ENCODE measurements at regions not wholly inside any gene's neighbourhood (a gene's known extent, or its start where the extent isn't known, plus 50 kb on each side); places are given as distances from the start of the nearest gene placed in this dataset.

GRCh38 chr5:6222121-6222520, 156.2 kb downstream of the MED10 start:
- H3K4me3 Mint-ChIP-seq (ENCODE audit: unreplicated experiment), result no peak overlapping the region
- peaks cover 11% of the 10 kb centered on the region for H3K9me3 Mint-ChIP-seq (ENCODE audit: low read depth)
- H3K27me3 Mint-ChIP-seq (ENCODE audit: low read depth), result no peaks in the 10 kb centered on the region
- H3K27ac Mint-ChIP-seq (ENCODE audit: unreplicated experiment), result no peak overlapping the region
- no peak for DNase-seq (ENCODE audit: low spot score)
- TF ChIP-seq CTCF (IDR thresholded peaks at IDR 0.05), result no peak
- no peaks in the 10 kb centered on the region for H3K36me3 Mint-ChIP-seq (ENCODE audit: low read depth)
- no peaks in the 10 kb centered on the region for H3K4me1 Mint-ChIP-seq (ENCODE audit: low read depth)

- DNase-seq (ENCODE audit: low spot score), result no peak
- H3K27ac Mint-ChIP-seq (ENCODE audit: unreplicated experiment), result no peak overlapping the region
- no peak overlapping the region for H3K4me3 Mint-ChIP-seq (ENCODE audit: unreplicated experiment)
- H3K27me3 Mint-ChIP-seq (ENCODE audit: low read depth), result no peaks in the 10 kb centered on the region
- peaks cover 16% of the 10 kb centered on the region for H3K9me3 Mint-ChIP-seq (ENCODE audit: low read depth)
- no peak for TF ChIP-seq CTCF (IDR thresholded peaks at IDR 0.05)
- H3K4me1 Mint-ChIP-seq (ENCODE audit: low read depth), result no peaks in the 10 kb centered on the region
- no peaks in the 10 kb centered on the region for H3K36me3 Mint-ChIP-seq (ENCODE audit: low read depth)
Observed at GRCh38 chr5:6221141-6221626, 157.2 kb downstream of the MED10 start.

GRCh38 chr5:6220346-6221088, 157.8 kb downstream of the MED10 start:
- Mint-ChIP-seq H3K36me3 (ENCODE audit: low read depth) (no peaks in the 10 kb centered on the region), H3K4me3 (ENCODE audit: unreplicated experiment) (no peak overlapping the region), H3K9me3 (ENCODE audit: low read depth) (peaks cover 16% of the 10 kb centered on the region), H3K4me1 (ENCODE audit: low read depth) (no peaks in the 10 kb centered on the region), H3K27ac (ENCODE audit: unreplicated experiment) (no peak overlapping the region), H3K27me3 (ENCODE audit: low read depth) (no peaks in the 10 kb centered on the region)
- DNase-seq (ENCODE audit: low spot score), result no peak
- TF ChIP-seq CTCF (IDR thresholded peaks at IDR 0.05), result no peak

- H3K4me1 Mint-ChIP-seq (ENCODE audit: low read depth), result no peaks in the 10 kb centered on the region
- no peaks in the 10 kb centered on the region for H3K36me3 Mint-ChIP-seq (ENCODE audit: low read depth)
- no peak overlapping the region for H3K27ac Mint-ChIP-seq (ENCODE audit: unreplicated experiment)
- no peak for TF ChIP-seq CTCF (IDR thresholded peaks at IDR 0.05)
- H3K4me3 Mint-ChIP-seq (ENCODE audit: unreplicated experiment), result no peak overlapping the region
- DNase-seq (ENCODE audit: low spot score), result no peak
- no peaks in the 10 kb centered on the region for H3K27me3 Mint-ChIP-seq (ENCODE audit: low read depth)
- H3K9me3 Mint-ChIP-seq (ENCODE audit: low read depth), result peaks cover 16% of the 10 kb centered on the region
Observed at GRCh38 chr5:6218517-6218916, 159.8 kb downstream of the MED10 start.

GRCh38 chr5:6218116-6218515, 160.2 kb downstream of the MED10 start:
- TF ChIP-seq CTCF (IDR thresholded peaks at IDR 0.05), result no peak
- Mint-ChIP-seq H3K27ac (ENCODE audit: unreplicated experiment) (no peak overlapping the region), H3K4me3 (ENCODE audit: unreplicated experiment) (no peak overlapping the region), H3K36me3 (ENCODE audit: low read depth) (no peaks in the 10 kb centered on the region), H3K27me3 (ENCODE audit: low read depth) (no peaks in the 10 kb centered on the region), H3K9me3 (ENCODE audit: low read depth) (peaks cover 16% of the 10 kb centered on the region), H3K4me1 (ENCODE audit: low read depth) (no peaks in the 10 kb centered on the region)
- no peak for DNase-seq (ENCODE audit: low spot score)

Data from chondrocyte (in vitro differentiated cells).